MCF 10A (cell line): ENCODE measurements at regions not wholly inside any gene's neighbourhood (a gene's known extent, or its start where the extent isn't known, plus 50 kb on each side); places are given as distances from the start of the nearest gene placed in this dataset.
"Not testable (repeated sequence)": the region's sequence is repeated elsewhere in the genome, so short reads cannot be mapped to it uniquely, and the experiment has no call there.

Experiments
- BruUV-seq: library from RNA; stranded (reverse); fragments of 400-500 nt; replicated peaks from 2 replicates; lab custom pipeline; 2021; lab: Mats Ljungman, UMichigan
- CTCF ChIA-PET: fragments of 300-600 bp; sonication (Branson Sonifier 250); formaldehyde crosslinking; extraction: SDS; loops from one replicate; lab custom pipeline; 2021; ENCODE audit warnings: antibody characterized with exemption, inconsistent platforms; lab: Yijun Ruan, JAX
- POLR2A ChIA-PET: fragments of 300-600, 350-650 bp; sonication (Branson Sonifier 250); formaldehyde crosslinking; extraction: SDS; loops from one replicate; lab custom pipeline; 2020; ENCODE audit warnings: antibody characterized with exemption, inconsistent platforms; lab: Yijun Ruan, JAX
- DNase-seq: peaks from one replicate; pipeline ENCODE4 v3.0.0-alpha.2; 2018; ENCODE audit not compliant: unreplicated experiment
- H3K27ac Mint-ChIP-seq: one replicate; pipeline ENCODE4 v1.8.0; 2022; ENCODE audit warnings: mild to moderate bottlenecking, low read depth, mixed read lengths; ENCODE audit not compliant: unreplicated experiment
- H3K27me3 Mint-ChIP-seq: one replicate; pipeline ENCODE4 v1.8.0; 2022; ENCODE audit warnings: mixed read lengths; ENCODE audit not compliant: insufficient read depth, unreplicated experiment
- H3K36me3 Mint-ChIP-seq: one replicate; pipeline ENCODE4 v1.8.0; 2022; ENCODE audit warnings: mild to moderate bottlenecking, moderate library complexity, mixed read lengths; ENCODE audit not compliant: insufficient read depth, unreplicated experiment
- H3K4me1 Mint-ChIP-seq: one replicate; pipeline ENCODE4 v1.8.0; 2022; ENCODE audit warnings: mixed read lengths; ENCODE audit not compliant: insufficient read depth, unreplicated experiment
- H3K4me3 Mint-ChIP-seq: one replicate; pipeline ENCODE4 v1.8.0; 2022; ENCODE audit warnings: mild to moderate bottlenecking, moderate library complexity, mixed read lengths; ENCODE audit not compliant: unreplicated experiment
- H3K9me3 Mint-ChIP-seq: one replicate; pipeline ENCODE4 v1.8.0; 2022; ENCODE audit warnings: mixed read lengths; ENCODE audit not compliant: unreplicated experiment
- intact Hi-C: fragments of 100-400 bp; cut with micrococcal nuclease; formaldehyde crosslinking; loops from 2 replicates; pipeline ENCODE4 v1.14.1; 2022
- TF ChIP-seq, protein P1 (sequence below): fragments of 200-600 bp; IDR thresholded peaks from one replicate; pipeline ENCODE4 v1.8.0; 2022; ENCODE audit warnings: antibody characterized with exemption, mild to moderate bottlenecking; ENCODE audit not compliant: unreplicated experiment

DNA sequence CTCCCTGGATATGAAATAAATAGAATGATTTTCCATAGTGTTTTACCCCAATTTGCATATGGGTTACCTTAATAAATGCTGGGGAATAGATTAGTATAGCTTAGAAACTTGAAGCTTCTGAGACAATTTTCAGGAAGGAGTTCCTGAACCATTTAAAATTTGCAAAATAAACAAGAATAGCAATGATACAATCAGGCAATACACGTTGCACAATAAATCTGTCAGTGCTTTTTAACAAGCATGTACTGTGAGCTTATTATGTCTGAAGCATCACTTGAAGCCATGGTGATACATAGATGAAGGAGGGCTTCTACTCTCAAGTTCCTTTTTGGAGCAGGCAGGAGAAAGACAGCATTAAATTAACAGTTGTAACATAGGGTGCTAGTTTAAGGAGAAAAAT is 84.2 kb upstream of the WDFY3 start:
- no peaks in the 10 kb centered on the region for H3K4me1 Mint-ChIP-seq
- TF ChIP-seq, protein P1, sequence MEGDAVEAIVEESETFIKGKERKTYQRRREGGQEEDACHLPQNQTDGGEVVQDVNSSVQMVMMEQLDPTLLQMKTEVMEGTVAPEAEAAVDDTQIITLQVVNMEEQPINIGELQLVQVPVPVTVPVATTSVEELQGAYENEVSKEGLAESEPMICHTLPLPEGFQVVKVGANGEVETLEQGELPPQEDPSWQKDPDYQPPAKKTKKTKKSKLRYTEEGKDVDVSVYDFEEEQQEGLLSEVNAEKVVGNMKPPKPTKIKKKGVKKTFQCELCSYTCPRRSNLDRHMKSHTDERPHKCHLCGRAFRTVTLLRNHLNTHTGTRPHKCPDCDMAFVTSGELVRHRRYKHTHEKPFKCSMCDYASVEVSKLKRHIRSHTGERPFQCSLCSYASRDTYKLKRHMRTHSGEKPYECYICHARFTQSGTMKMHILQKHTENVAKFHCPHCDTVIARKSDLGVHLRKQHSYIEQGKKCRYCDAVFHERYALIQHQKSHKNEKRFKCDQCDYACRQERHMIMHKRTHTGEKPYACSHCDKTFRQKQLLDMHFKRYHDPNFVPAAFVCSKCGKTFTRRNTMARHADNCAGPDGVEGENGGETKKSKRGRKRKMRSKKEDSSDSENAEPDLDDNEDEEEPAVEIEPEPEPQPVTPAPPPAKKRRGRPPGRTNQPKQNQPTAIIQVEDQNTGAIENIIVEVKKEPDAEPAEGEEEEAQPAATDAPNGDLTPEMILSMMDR: no peak
- no peak overlapping the region for H3K4me3 Mint-ChIP-seq
- DNase-seq: no peak
- CTCF ChIA-PET: interaction anchor here (0.5 to 1.0 kb wide), 2 partner anchors 34 to 1172 kb away, joined by 3 read pairs; no protein-coding TSS in a partner anchor
- H3K36me3 Mint-ChIP-seq: no peaks in the 10 kb centered on the region
- no peaks in the 10 kb centered on the region for H3K9me3 Mint-ChIP-seq
- H3K27me3 Mint-ChIP-seq: no peaks in the 10 kb centered on the region
- H3K27ac Mint-ChIP-seq: no peak overlapping the region
- no TSS peak for BruUV-seq
- POLR2A ChIA-PET: no interaction called here
- intact Hi-C loops: no loop called here

DNA sequence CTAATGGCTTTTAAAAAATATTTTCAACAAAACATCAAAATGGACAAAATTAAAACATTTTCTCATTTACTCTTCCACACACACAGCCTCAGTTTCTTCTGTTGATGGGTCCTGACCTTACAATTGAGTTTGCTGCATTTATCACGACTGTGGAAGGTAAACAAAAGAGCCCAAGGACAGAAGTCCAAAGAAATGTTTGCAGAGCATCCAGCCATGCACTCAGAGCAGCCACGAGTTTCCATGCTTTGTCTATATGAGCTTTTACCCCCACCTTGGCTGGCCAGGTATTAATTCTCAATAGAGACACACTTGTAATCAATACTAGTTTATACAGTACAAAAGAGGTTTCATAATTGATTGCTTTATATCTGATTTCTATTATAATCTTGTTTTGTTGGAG is 85.0 kb upstream of the WDFY3 start:
- no peak for DNase-seq
- Mint-ChIP-seq H3K4me1 (no peaks in the 10 kb centered on the region), H3K36me3 (no peaks in the 10 kb centered on the region), H3K27me3 (no peaks in the 10 kb centered on the region), H3K4me3 (no peak overlapping the region), H3K9me3 (no peaks in the 10 kb centered on the region), H3K27ac (no peak overlapping the region)
- intact Hi-C loops: no loop called here
- CTCF ChIA-PET: no interaction called here
- TF ChIP-seq, protein P1: no peak
- no TSS peak for BruUV-seq
- POLR2A ChIA-PET: no interaction called here

DNA sequence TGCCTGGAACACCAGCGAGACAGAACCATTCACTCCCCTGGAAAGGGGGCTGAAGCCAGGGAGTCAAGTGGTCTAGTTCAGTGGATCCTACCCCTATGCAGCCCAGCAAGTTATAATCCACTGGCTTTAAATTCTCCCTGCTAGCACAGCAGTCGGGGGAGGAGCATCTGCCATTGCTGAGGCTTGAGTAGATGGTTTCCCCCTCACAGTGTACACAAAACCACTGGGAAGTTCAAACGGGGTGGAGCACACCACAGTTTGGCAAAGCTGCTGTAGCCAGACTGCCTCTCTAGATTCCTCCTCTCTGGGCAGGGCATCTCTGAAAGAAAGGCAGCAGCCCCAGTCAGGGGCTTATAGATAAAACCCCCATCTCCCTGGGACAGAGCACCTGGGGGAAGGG is 88.4 kb upstream of the WDFY3 start:
- intact Hi-C loops, H3K4me3 Mint-ChIP-seq, H3K27ac Mint-ChIP-seq, H3K36me3 Mint-ChIP-seq, CTCF ChIA-PET, DNase-seq, BruUV-seq, POLR2A ChIA-PET, H3K27me3 Mint-ChIP-seq, H3K4me1 Mint-ChIP-seq, H3K9me3 Mint-ChIP-seq: not testable (repeated sequence)

DNA sequence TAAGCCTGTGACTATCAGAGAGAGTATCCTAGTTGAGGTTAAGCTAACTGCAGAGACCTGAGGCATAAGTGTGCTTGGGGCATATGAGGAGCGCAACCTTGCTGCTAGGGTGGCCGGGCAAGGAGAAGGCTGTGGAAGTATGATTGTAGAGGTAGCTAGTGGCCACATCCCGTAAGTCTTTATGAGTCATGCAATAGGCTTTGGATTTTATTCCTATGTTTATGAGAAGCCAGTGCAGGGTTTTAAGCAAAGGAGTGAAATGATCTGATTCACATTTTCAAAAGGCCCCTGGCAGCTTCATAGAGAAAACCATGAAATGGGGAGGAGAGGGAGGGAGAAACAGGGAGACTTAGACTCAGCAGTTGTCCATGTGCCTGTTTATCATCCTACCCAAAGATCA is 92.1 kb upstream of the WDFY3 start:
- ChIA-PET CTCF (interaction anchor here (0.6 kb wide), 1 partner anchor 11 kb away, joined by 3 read pairs; no protein-coding TSS in a partner anchor), POLR2A (no interaction called here)
- H3K9me3 Mint-ChIP-seq: no peaks in the 10 kb centered on the region
- H3K4me3 Mint-ChIP-seq: no peak overlapping the region
- H3K4me1 Mint-ChIP-seq: no peaks in the 10 kb centered on the region
- TF ChIP-seq, protein P1: no peak
- no peaks in the 10 kb centered on the region for H3K36me3 Mint-ChIP-seq
- intact Hi-C loops: no loop called here
- no TSS peak for BruUV-seq
- no peak for DNase-seq
- no peaks in the 10 kb centered on the region for H3K27me3 Mint-ChIP-seq
- no peak overlapping the region for H3K27ac Mint-ChIP-seq

DNA sequence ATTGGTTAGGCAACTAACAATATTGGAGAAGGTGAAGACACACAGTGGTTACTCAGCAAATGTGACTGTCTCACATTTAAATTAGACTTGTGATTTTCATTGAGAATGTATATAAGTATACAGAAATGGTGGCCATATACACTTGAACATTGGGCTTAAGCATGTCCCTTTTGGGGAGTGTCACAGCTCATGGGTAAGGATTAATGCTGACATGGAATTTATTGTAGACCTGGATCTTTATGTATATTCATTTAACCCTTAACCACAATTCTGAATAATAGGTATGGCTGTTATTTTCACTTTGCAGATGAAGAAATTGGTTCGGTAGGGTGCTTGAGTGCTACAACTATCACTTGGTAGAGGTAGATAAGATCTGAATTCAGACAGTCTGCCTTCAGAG is 95.5 kb upstream of the WDFY3 start:
- POLR2A ChIA-PET: no interaction called here
- no peaks in the 10 kb centered on the region for H3K9me3 Mint-ChIP-seq
- intact Hi-C loops: no loop called here
- H3K36me3 Mint-ChIP-seq: no peaks in the 10 kb centered on the region
- no peaks in the 10 kb centered on the region for H3K4me1 Mint-ChIP-seq
- no peak overlapping the region for H3K27ac Mint-ChIP-seq
- no peak overlapping the region for H3K4me3 Mint-ChIP-seq
- no TSS peak for BruUV-seq
- CTCF ChIA-PET: interaction anchor here (1.0 kb wide), 1 partner anchor 86 kb away, joined by 3 read pairs; no protein-coding TSS in a partner anchor
- no peak for DNase-seq
- TF ChIP-seq, protein P1: no peak
- no peaks in the 10 kb centered on the region for H3K27me3 Mint-ChIP-seq
